NCI-H1930 (cell line): ENCODE measurements at regions not wholly inside any gene's neighbourhood (a gene's known extent, or its start where the extent isn't known, plus 50 kb on each side); places are given as distances from the start of the nearest gene placed in this dataset.
"Not testable (repeated sequence)": the region's sequence is repeated elsewhere in the genome, so short reads cannot be mapped to it uniquely, and the experiment has no call there.

ENCODE experiments used
- DNase-seq, 2 experiments: peaks; one replicate each; lab custom pipeline; 2025; lab: John Stamatoyannopoulos, UW

DNA sequence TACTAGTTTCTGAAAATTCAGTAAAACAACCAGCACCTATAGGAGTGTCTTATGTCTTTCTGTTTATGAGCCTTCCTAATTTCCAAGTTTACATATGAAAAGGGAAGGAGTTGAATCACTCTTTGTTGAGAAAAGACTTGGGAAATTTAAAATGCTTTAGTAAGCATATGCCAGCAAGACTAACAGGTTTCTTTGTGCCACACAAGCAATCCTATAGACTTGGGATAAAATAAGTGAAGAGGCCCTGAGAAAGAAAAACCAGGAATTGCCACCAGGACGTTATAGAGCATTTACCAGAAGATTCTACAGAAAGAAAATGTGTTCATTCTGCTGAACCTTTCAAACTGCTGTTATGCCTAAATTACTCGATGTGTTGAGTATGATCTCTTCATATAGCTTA is 1099.1 kb downstream of the EPHA3 start:
- DNase-seq: not testable (repeated sequence)

DNA sequence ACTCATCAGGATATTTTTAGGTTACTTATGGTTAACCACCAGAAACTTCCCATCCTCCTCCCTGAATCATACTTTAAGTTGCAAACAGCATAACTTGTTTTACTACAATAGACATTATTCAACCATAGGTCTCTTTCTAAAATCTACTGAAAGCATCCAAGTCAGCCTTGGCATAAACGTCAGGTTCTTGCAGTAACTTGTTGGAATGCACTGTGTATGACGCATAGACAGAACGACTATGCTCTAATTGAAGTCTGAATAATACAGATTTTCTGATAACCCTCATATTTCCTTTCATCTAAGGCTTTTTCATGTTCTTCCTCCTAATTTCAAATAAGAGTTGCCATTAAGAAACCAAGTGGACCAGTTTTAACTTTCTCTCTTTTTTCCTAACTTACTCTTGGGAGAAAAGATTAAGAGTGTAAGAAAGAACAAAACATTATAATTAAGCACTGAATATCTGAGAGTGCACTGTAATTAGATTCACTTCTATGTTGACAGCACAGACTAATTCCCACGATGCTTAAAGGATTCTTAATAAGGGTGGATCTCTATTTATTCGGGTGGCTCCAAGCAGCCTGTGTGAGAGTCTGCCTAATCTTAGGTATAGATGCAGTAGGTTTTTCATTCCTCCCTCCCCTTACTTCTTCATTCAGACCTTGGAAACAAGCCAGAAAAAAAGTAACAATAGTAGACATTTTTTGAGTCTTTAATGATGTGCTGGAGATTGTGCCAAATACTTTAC is 1100.1 kb downstream of the EPHA3 start:
- DNase-seq: not testable (repeated sequence)

DNA sequence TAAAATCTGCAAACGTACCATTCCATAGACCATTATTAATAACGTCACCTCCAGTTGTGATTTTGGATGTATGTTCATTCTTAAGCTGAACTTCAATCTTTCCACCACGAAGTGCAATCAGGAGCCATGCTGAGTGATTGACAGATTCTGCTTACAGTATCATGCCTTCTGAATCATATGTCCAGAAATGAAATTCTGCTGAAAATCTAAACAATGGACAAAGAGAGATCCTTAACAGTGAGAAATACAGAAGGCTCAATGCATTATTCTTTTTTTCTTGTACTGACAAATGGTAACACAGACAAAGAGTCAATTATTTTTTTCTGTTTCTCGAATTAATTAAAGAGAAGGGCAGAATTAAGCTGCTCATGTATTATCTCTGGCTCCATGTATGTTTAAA is 1114.5 kb downstream of the EPHA3 start:
- no peak for DNase-seq

DNA sequence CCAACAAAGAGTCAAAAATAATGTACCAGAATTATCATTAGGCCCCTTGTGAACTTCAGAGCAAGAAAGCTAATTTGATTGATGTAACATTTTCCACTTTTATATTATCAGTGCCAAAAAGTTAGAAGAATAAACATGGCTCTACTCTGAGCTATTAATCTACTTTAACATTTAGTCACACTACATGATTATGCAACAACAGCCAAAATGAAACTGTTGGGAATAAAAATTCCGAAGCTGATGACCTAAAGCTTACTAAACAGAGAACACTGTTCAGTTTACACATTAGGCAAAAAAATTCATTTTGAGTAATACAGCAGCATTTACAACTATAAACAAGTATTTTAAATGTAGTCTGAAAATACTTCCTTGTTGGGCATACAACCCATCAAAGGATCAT is 1134.1 kb downstream of the EPHA3 start:
- no peak for DNase-seq

DNA sequence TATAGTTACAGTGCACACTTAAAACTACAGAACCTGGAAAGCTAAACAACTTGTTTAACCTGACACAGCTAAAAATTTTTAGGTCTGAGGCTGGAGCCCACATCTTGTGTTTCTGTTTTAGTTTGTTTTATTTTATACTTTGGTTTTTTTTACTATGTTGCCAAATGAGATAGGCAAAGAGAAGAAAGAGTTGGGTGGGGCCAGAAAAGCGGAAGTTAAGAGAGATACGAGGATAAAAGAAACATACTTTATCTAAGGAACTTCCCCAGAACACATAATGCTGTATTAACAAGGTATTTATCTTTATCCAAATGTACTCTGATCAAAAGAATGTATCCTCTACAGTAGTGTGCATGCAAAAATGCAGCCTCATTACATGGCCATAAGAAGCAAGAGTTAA is 1145.7 kb downstream of the EPHA3 start:
- DNase-seq: no peak

DNA sequence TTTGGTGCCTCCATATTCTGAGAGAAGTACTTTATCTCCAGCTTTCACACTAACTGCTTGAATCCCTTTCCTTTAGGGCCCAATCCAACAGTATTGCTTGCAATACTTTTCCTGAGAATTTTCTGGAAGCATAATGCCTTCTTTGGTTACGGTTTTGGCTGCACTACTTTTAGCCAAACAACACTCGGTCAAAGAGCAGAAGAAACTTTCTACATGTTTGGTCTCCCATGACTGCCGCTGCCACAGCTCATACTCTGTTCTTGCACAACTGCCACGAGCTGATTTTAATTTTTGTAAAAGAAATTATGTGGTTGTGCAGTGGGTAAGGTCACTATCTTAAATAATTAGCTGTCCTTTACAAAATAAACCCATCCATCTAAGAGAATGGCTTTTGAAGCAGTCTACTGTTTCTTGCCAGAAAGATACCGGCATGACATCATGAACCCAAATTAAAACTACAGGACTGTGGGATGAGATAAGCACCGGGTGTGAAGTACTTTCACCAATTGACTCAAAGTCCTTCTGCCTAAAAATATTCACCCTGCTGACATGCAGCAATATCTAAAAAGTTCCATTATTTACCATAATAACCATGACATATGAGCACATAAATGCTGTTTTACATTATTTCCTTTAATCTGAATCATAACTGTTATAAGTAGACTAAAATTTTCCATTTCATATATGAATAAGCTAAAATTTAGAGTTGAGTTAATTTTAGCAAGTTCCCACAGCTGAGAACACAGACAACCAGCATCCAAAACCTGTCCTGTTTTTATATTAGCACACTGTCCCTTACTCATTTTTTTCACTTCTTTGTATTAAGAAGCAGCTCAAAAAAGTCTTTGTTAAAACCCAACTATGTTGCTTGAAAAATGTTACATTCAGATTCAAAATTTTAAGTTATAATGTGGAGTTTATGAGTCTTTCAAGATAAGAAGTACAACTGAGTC is 1154.3 kb downstream of the EPHA3 start:
- no peak for DNase-seq
